AG04450 (cell line): ENCODE measurements at regions not wholly inside any gene's neighbourhood (a gene's known extent, or its start where the extent isn't known, plus 50 kb on each side); places are given as distances from the start of the nearest gene placed in this dataset.

ENCODE experiments used
- CTCF ChIA-PET: fragments of 300-600, 350-600 bp; formaldehyde crosslinking; extraction: SDS; loops from one replicate; lab custom pipeline; 2022; ENCODE audit warnings: antibody characterized with exemption, inconsistent platforms; lab: Charles Lee
- POLR2A ChIA-PET: fragments of 350-600 bp; formaldehyde crosslinking; extraction: SDS; loops from one replicate; lab custom pipeline; 2021; ENCODE audit warnings: antibody characterized with exemption, inconsistent platforms; lab: Yijun Ruan, JAX
- DNase-seq: peaks from one replicate; pipeline ENCODE4 v3.0.0-alpha.2; 2011; ENCODE audit warnings: low read depth, low spot score
- H3K27ac ChIP-seq: one replicate; pipeline ENCODE4 v1.5.1; 2012; ENCODE audit warnings: low read depth, low read length, control low read depth
- H3K27me3 ChIP-seq: one replicate; pipeline ENCODE4 v1.6.0; 2012; ENCODE audit warnings: low read length; ENCODE audit not compliant: control insufficient read depth, insufficient read depth
- H3K4me3 ChIP-seq: 2 replicates; pipeline ENCODE4 v1.5.1; 2011; ENCODE audit warnings: mild to moderate bottlenecking, low read depth, low read length, control low read depth
- H3K9me3 ChIP-seq: 2 replicates; pipeline ENCODE4 v1.5.1; 2012; ENCODE audit warnings: low read length; ENCODE audit not compliant: control insufficient read depth, insufficient read depth
- CTCF ChIP-seq: IDR thresholded peaks from 2 replicates; pipeline ENCODE4 v1.5.1; 2011; ENCODE audit warnings: low read depth, low read length, control low read depth, inconsistent platforms

- TF ChIP-seq CTCF, result no peak
- ChIA-PET CTCF (no interaction called here), POLR2A (no interaction called here)
- Histone ChIP-seq H3K4me3 (no peak overlapping the region), H3K27me3 (no peaks in the 10 kb centered on the region), H3K27ac (no peak overlapping the region), H3K9me3 (no peaks in the 10 kb centered on the region)
- DNase-seq, result no peak
These were observed 553.9 kb downstream of the TNS1 start for GRCh38 chr2:217448860-217449259.

GRCh38 chr2:217445723-217446122, 557.1 kb downstream of the TNS1 start:
- no peak for TF ChIP-seq CTCF
- no peak overlapping the region for H3K4me3 ChIP-seq
- no peak for DNase-seq
- H3K27me3 ChIP-seq, result no peaks in the 10 kb centered on the region
- no peak overlapping the region for H3K27ac ChIP-seq
- POLR2A ChIA-PET, result interaction anchor here (1.1 kb wide), 1 partner anchor 28 kb away, joined by 3 read pairs; no protein-coding TSS in a partner anchor
- CTCF ChIA-PET, result no interaction called here
- no peaks in the 10 kb centered on the region for H3K9me3 ChIP-seq

GRCh38 chr2:217444932-217445331, 557.9 kb downstream of the TNS1 start:
- TF ChIP-seq CTCF, result no peak
- Histone ChIP-seq H3K9me3 (no peaks in the 10 kb centered on the region), H3K27me3 (no peaks in the 10 kb centered on the region), H3K4me3 (no peak overlapping the region), H3K27ac (no peak overlapping the region)
- POLR2A ChIA-PET, result interaction anchor here (1.1 kb wide), 1 partner anchor 27 kb away, joined by 3 read pairs; no protein-coding TSS in a partner anchor
- no peak for DNase-seq
- CTCF ChIA-PET, result no interaction called here

GRCh38 chr2:217444509-217444908, 558.3 kb downstream of the TNS1 start:
- Histone ChIP-seq H3K4me3 (no peak overlapping the region), H3K9me3 (no peaks in the 10 kb centered on the region), H3K27me3 (no peaks in the 10 kb centered on the region), H3K27ac (no peak overlapping the region)
- ChIA-PET POLR2A (no interaction called here), CTCF (no interaction called here)
- no peak for DNase-seq
- no peak for TF ChIP-seq CTCF

GRCh38 chr2:217443601-217444000, 559.2 kb downstream of the TNS1 start:
- Histone ChIP-seq H3K27ac (no peak overlapping the region), H3K4me3 (no peak overlapping the region), H3K27me3 (no peaks in the 10 kb centered on the region), H3K9me3 (no peaks in the 10 kb centered on the region)
- ChIA-PET POLR2A (no interaction called here), CTCF (no interaction called here)
- no peak for DNase-seq
- no peak for TF ChIP-seq CTCF
